ENCODE measurements at regions not wholly inside any gene's neighbourhood (a gene's known extent, or its start where the extent isn't known, plus 50 kb on each side); places are given as distances from the start of the nearest gene placed in this dataset.
"Not testable (repeated sequence)": the region's sequence is repeated elsewhere in the genome, so short reads cannot be mapped to it uniquely, and the experiment has no call there.

DNA sequence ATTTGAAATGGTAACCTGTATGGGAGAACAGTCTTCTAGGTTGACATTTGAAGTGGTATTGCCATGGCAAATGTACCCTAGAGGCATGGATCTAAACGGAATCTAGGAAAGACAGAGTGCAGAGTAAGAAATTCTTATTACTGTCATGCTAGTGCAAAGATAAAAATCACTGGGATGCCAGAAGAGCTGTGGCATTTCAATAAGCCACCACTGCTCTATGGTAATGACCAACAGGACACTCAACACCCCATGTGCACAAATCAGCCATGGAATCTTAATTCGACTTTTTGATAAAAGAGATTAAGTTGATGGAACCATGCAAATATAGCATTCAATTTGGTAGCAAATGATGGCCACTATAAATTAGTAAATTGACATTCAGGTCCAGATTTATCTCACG lies 74.1 kb downstream of the ID4 start:
- H3K9me3 ChIP-seq (ENCODE audit: low read length) = peaks cover 8% of the 10 kb centered on the region; the same call in 1 of the 2 replicates
- H3K36me3 ChIP-seq (ENCODE audit: insufficient read depth, low read length) = no peaks in the 10 kb centered on the region
- H3K4me3 ChIP-seq (ENCODE audit: low read length) = no peak overlapping the region
- H3K4me2 ChIP-seq (ENCODE audit: low read depth, low read length, poor library complexity, severe bottlenecking) = no peak overlapping the region
- no peak overlapping the region for H3K27ac ChIP-seq (ENCODE audit: low read length)
- DNase-seq = no peak
- H3K9me2 ChIP-seq (replicated peaks; ENCODE audit: insufficient read depth, low read length) = no peaks in the 10 kb centered on the region
- H2AFZ ChIP-seq (ENCODE audit: low read length) = no peak overlapping the region
- H4K20me1 ChIP-seq (ENCODE audit: insufficient read depth, low read depth, low read length) = no peaks in the 10 kb centered on the region
- H3K4me1 ChIP-seq (ENCODE audit: low read length) = no peaks in the 10 kb centered on the region
- H3K27me3 ChIP-seq (ENCODE audit: low read length) = no peaks in the 10 kb centered on the region
- no peaks in the 10 kb centered on the region for H3K79me2 ChIP-seq (ENCODE audit: low read length)
- no peak overlapping the region for H3K9ac ChIP-seq (ENCODE audit: low read length)

DNA sequence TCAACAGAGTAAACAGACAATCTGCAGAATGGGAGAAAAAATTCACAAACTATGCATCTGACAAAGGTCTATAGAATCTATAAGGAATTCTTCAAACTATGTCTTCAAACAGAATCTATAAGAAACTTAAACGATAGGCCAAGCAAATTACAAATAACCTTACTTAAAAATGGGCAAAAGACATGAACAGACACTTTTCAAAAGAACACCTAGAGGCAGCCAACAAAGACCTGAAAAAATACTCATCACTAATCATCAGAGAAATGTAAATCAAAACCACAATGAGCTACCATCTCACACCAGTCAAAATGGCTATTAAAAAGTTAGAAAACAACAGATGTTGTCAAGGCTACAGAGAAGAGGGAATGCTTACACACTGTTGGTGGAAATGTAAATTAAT lies 81.3 kb downstream of the ID4 start:
- no peaks in the 10 kb centered on the region for H3K27me3 ChIP-seq (ENCODE audit: low read length)
- no peaks in the 10 kb centered on the region for H3K79me2 ChIP-seq (ENCODE audit: low read length)
- DNase-seq = no peak
- peaks cover 8% of the 10 kb centered on the region for H3K9me3 ChIP-seq (ENCODE audit: low read length)
- H3K4me1 ChIP-seq (ENCODE audit: low read length) = no peaks in the 10 kb centered on the region
- no peak overlapping the region for H3K27ac ChIP-seq (ENCODE audit: low read length)
- no peak overlapping the region for H3K9ac ChIP-seq (ENCODE audit: low read length)
- no peaks in the 10 kb centered on the region for H3K36me3 ChIP-seq (ENCODE audit: insufficient read depth, low read length)
- H3K4me3 ChIP-seq (ENCODE audit: low read length) = no peak overlapping the region
- H3K4me2 ChIP-seq (ENCODE audit: low read depth, low read length, poor library complexity, severe bottlenecking) = no peak overlapping the region
- H4K20me1 ChIP-seq (ENCODE audit: insufficient read depth, low read depth, low read length) = no peaks in the 10 kb centered on the region
- H3K9me2 ChIP-seq (replicated peaks; ENCODE audit: insufficient read depth, low read length) = no peaks in the 10 kb centered on the region
- H2AFZ ChIP-seq (ENCODE audit: low read length) = no peak overlapping the region

DNA sequence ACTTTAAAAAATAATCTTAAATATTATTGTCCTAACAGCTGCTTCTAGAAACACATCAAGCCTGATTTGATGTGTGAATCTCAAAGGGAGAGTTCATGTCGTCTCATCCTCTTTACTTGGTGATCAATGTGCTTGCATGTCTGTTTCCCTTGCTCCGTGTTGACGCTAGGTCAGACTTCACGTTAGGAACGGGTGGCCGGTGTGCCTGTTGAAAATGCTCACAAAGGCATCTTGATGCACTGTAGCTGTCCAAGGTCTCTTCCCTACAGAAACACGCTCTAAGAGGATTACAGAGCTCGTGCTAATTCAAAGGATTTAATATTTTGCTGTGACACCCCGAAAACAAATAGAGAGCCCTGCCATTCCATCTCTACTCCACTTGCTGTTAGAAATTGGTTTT lies 84.6 kb downstream of the ID4 start:
- H3K9me2 ChIP-seq (replicated peaks; ENCODE audit: insufficient read depth, low read length) = no peaks in the 10 kb centered on the region
- no peaks in the 10 kb centered on the region; the same call in 1 of the 2 replicates for H3K9me3 ChIP-seq (ENCODE audit: low read length)
- H3K27me3 ChIP-seq (ENCODE audit: low read length) = no peaks in the 10 kb centered on the region
- H3K27ac ChIP-seq (ENCODE audit: low read length) = no peak overlapping the region
- H3K4me3 ChIP-seq (ENCODE audit: low read length) = no peak overlapping the region
- no peaks in the 10 kb centered on the region for H3K36me3 ChIP-seq (ENCODE audit: insufficient read depth, low read length)
- no peak overlapping the region for H3K4me2 ChIP-seq (ENCODE audit: low read depth, low read length, poor library complexity, severe bottlenecking)
- no peak overlapping the region for H2AFZ ChIP-seq (ENCODE audit: low read length)
- H3K4me1 ChIP-seq (ENCODE audit: low read length) = no peaks in the 10 kb centered on the region
- no peaks in the 10 kb centered on the region for H3K79me2 ChIP-seq (ENCODE audit: low read length)
- H3K9ac ChIP-seq (ENCODE audit: low read length) = no peak overlapping the region
- H4K20me1 ChIP-seq (ENCODE audit: insufficient read depth, low read depth, low read length) = no peaks in the 10 kb centered on the region
- no peak for DNase-seq

DNA sequence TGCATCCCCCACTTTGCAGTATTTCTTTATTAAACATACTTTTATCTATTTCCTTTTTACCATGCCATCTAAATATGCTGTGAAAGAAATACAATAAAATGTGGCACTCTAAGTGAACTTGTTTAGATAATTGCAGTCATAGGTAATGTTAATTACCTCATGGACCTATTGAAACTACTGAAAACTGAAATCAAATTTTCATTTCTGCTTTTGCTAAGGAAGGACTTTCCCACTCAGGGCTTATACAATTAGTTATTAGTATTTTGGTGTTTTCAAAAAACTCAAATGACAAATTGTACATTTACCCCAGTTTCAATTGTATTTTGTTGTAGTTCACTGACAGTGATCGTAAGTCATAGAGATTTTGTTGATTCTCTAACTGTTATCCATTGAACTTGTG lies 88.4 kb downstream of the ID4 start:
- H3K36me3 ChIP-seq (ENCODE audit: insufficient read depth, low read length) = no peaks in the 10 kb centered on the region
- no peak overlapping the region for H2AFZ ChIP-seq (ENCODE audit: low read length)
- no peaks in the 10 kb centered on the region for H3K79me2 ChIP-seq (ENCODE audit: low read length)
- no peak overlapping the region for H3K27ac ChIP-seq (ENCODE audit: low read length)
- no peaks in the 10 kb centered on the region for H3K9me3 ChIP-seq (ENCODE audit: low read length)
- H3K9ac ChIP-seq (ENCODE audit: low read length) = no peak overlapping the region
- DNase-seq = no peak
- no peaks in the 10 kb centered on the region for H3K4me1 ChIP-seq (ENCODE audit: low read length)
- no peaks in the 10 kb centered on the region for H4K20me1 ChIP-seq (ENCODE audit: insufficient read depth, low read depth, low read length)
- no peak overlapping the region for H3K4me2 ChIP-seq (ENCODE audit: low read depth, low read length, poor library complexity, severe bottlenecking)
- H3K9me2 ChIP-seq (replicated peaks; ENCODE audit: insufficient read depth, low read length) = no peaks in the 10 kb centered on the region
- no peaks in the 10 kb centered on the region for H3K27me3 ChIP-seq (ENCODE audit: low read length)
- no peak overlapping the region for H3K4me3 ChIP-seq (ENCODE audit: low read length)

DNA sequence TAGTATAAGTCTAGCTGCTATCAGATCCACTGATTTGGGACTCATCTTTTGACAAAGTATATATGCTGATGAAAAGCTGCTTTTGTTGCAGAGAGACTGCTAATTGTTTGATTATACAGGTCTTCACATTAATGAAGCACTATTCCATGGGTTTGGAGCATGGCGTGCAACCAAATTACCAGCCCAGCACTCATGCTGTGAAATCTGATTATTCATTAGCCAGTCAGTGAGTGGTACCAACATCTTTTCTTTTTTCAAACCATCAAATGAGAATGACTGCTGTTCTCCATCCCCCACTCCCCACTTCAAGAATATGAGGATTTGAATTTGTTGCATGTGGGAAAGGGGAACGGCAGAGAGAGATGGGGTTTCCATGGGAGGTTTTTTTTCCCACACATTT lies 91.3 kb downstream of the ID4 start:
- no peak overlapping the region for H3K27ac ChIP-seq (ENCODE audit: low read length)
- no peak overlapping the region for H3K4me2 ChIP-seq (ENCODE audit: low read depth, low read length, poor library complexity, severe bottlenecking)
- no peaks in the 10 kb centered on the region for H3K9me3 ChIP-seq (ENCODE audit: low read length)
- H3K4me3 ChIP-seq (ENCODE audit: low read length) = no peak overlapping the region
- H3K9me2 ChIP-seq (replicated peaks; ENCODE audit: insufficient read depth, low read length) = no peaks in the 10 kb centered on the region
- DNase-seq = no peak
- no peaks in the 10 kb centered on the region for H4K20me1 ChIP-seq (ENCODE audit: insufficient read depth, low read depth, low read length)
- no peak overlapping the region for H3K9ac ChIP-seq (ENCODE audit: low read length)
- no peaks in the 10 kb centered on the region for H3K79me2 ChIP-seq (ENCODE audit: low read length)
- H3K4me1 ChIP-seq (ENCODE audit: low read length) = no peaks in the 10 kb centered on the region
- no peaks in the 10 kb centered on the region for H3K36me3 ChIP-seq (ENCODE audit: insufficient read depth, low read length)
- H3K27me3 ChIP-seq (ENCODE audit: low read length) = no peaks in the 10 kb centered on the region
- H2AFZ ChIP-seq (ENCODE audit: low read length) = no peak overlapping the region

DNA sequence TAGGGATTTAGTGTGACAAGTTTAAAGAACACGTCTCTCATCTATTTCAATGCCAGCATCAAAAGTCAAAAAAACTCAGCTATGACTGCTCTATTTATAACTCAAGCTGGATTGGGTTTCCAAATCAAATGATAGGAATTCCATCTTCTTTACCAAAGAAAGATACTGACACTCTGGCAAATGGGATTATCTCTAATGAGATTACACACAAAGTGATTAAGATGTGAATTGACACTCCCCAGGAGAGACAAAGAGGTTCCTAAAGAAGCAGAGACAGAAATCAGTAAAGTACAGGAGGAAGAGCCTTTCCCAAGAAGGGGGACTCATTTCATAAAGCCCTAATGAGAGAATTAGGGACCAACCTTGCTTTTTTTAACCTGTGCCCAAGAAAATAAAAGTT lies 92.1 kb downstream of the ID4 start:
- Histone ChIP-seq H3K36me3 (ENCODE audit: insufficient read depth, low read length) (no peaks in the 10 kb centered on the region), H3K9ac (ENCODE audit: low read length) (no peak overlapping the region), H3K9me3 (ENCODE audit: low read length) (no peaks in the 10 kb centered on the region), H3K4me2 (ENCODE audit: low read depth, low read length, poor library complexity, severe bottlenecking) (no peak overlapping the region), H2AFZ (ENCODE audit: low read length) (no peak overlapping the region), H3K79me2 (ENCODE audit: low read length) (no peaks in the 10 kb centered on the region), H4K20me1 (ENCODE audit: insufficient read depth, low read depth, low read length) (no peaks in the 10 kb centered on the region), H3K9me2 (replicated peaks; ENCODE audit: insufficient read depth, low read length) (no peaks in the 10 kb centered on the region; the same call in 1 of the 2 replicates), H3K4me3 (ENCODE audit: low read length) (no peak overlapping the region), H3K27me3 (ENCODE audit: low read length) (no peaks in the 10 kb centered on the region), H3K4me1 (ENCODE audit: low read length) (no peaks in the 10 kb centered on the region), H3K27ac (ENCODE audit: low read length) (no peak overlapping the region)
- no peak for DNase-seq

DNA sequence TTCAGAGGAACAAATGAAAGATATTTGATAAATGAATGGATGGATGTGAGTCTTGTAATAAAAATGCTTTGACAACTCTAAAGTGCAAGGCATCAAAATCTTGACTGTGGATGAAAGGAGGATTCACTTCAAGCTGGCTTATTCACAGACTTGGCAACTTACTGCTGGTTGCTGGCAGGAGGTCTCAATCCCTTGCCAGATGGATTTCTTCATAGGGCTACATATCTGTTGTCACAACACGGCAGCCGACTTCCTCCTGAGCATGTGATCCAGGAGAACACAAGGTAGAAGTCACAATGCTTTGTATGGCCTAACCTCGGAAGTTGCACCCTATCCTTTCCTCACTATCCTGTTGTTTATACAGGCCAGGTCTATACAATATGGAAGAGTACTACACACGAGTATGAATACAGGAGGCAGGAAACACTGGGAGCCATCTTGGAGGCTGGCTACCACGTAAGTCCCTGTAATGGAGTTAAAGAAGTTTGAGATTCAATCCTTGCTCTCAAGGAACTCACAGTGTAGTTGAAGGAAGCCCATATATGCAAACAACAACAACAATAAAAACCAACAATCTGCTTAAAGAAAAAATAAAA lies 97.9 kb downstream of the ID4 start:
- H3K4me1 ChIP-seq (ENCODE audit: low read length) = no peaks in the 10 kb centered on the region
- H3K27ac ChIP-seq (ENCODE audit: low read length) = no peak overlapping the region
- DNase-seq = no peak
- no peak overlapping the region for H2AFZ ChIP-seq (ENCODE audit: low read length)
- no peak overlapping the region for H3K4me3 ChIP-seq (ENCODE audit: low read length)
- H3K9me3 ChIP-seq (ENCODE audit: low read length) = no peaks in the 10 kb centered on the region
- no peaks in the 10 kb centered on the region for H3K79me2 ChIP-seq (ENCODE audit: low read length)
- H3K36me3 ChIP-seq (ENCODE audit: insufficient read depth, low read length) = no peaks in the 10 kb centered on the region
- no peaks in the 10 kb centered on the region for H4K20me1 ChIP-seq (ENCODE audit: insufficient read depth, low read depth, low read length)
- no peaks in the 10 kb centered on the region; the same call in 1 of the 2 replicates for H3K9me2 ChIP-seq (replicated peaks; ENCODE audit: insufficient read depth, low read length)
- no peaks in the 10 kb centered on the region for H3K27me3 ChIP-seq (ENCODE audit: low read length)
- H3K9ac ChIP-seq (ENCODE audit: low read length) = no peak overlapping the region
- H3K4me2 ChIP-seq (ENCODE audit: low read depth, low read length, poor library complexity, severe bottlenecking) = no peak overlapping the region

DNA sequence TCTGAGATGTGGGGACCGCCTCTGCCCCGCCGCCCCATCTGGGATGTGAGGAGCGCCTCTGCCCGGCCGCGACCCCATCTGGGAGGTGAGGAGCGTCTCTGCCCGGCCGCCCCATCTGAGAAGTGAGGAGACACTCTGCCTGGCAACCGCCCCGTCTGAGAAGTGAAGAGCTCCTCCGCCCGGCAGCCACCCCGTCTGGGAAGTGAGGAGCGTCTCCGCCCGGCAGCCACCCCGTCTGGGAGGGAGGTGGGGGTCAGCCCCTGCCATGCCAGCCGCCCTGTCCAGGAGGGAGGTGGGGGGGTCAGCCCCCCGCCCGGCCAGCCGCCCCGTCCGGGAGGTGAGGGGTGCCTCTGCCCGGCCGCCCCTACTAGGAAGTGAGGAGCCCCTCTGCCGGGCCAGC lies 102.2 kb downstream of the ID4 start:
- not testable (repeated sequence) for H3K27me3 ChIP-seq (ENCODE audit: low read length); H3K9me3 ChIP-seq (ENCODE audit: low read length); H3K4me2 ChIP-seq (ENCODE audit: low read depth, low read length, poor library complexity, severe bottlenecking); H2AFZ ChIP-seq (ENCODE audit: low read length); H3K79me2 ChIP-seq (ENCODE audit: low read length); H3K4me3 ChIP-seq (ENCODE audit: low read length); H3K36me3 ChIP-seq (ENCODE audit: insufficient read depth, low read length); H3K4me1 ChIP-seq (ENCODE audit: low read length); DNase-seq; H3K9ac ChIP-seq (ENCODE audit: low read length); H4K20me1 ChIP-seq (ENCODE audit: insufficient read depth, low read depth, low read length); H3K9me2 ChIP-seq (replicated peaks; ENCODE audit: insufficient read depth, low read length); H3K27ac ChIP-seq (ENCODE audit: low read length)

DNA sequence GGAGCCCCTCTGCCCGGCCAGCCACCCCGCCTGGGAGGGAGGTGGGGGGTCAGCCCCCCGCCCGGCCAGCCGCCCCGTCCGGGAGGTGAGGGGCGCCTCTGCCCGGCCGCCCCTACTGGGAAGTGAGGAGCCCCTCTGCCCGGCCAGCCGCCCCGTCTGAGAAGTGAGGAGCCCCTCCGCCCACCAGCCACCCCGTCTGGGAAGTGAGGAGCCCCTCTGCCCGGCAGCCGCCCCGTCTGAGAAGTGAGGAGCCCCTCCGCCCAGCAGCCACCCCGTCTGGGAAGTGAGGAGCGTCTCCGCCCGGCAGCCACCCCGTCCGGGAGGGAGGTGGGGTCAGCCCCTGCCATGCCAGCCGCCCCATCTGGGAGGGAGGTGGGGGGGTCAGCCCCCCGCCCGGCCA lies 102.8 kb downstream of the ID4 start:
- not testable (repeated sequence) for H3K4me2 ChIP-seq (ENCODE audit: low read depth, low read length, poor library complexity, severe bottlenecking); H4K20me1 ChIP-seq (ENCODE audit: insufficient read depth, low read depth, low read length); H3K9me2 ChIP-seq (replicated peaks; ENCODE audit: insufficient read depth, low read length); H3K4me3 ChIP-seq (ENCODE audit: low read length); H3K9me3 ChIP-seq (ENCODE audit: low read length); H3K27ac ChIP-seq (ENCODE audit: low read length); H3K9ac ChIP-seq (ENCODE audit: low read length); H3K36me3 ChIP-seq (ENCODE audit: insufficient read depth, low read length); DNase-seq; H3K4me1 ChIP-seq (ENCODE audit: low read length); H2AFZ ChIP-seq (ENCODE audit: low read length); H3K79me2 ChIP-seq (ENCODE audit: low read length); H3K27me3 ChIP-seq (ENCODE audit: low read length)
